G401 (cell line): ENCODE measurements at regions not wholly inside any gene's neighbourhood (a gene's known extent, or its start where the extent isn't known, plus 50 kb on each side); places are given as distances from the start of the nearest gene placed in this dataset.
"Not testable (repeated sequence)": the region's sequence is repeated elsewhere in the genome, so short reads cannot be mapped to it uniquely, and the experiment has no call there.

Experiments
- DNase-seq: peaks from one replicate; pipeline ENCODE4 v3.0.0-alpha.2; 2015; ENCODE audit warnings: low spot score
- in situ Hi-C: cut with HindIII; loops from 2 replicates; pipeline ENCODE4 v1.10.0; 2016; ENCODE audit warnings: low sequenced_read_pairs, mixed read lengths

- in situ Hi-C loops, result no loop called here
- no peak for DNase-seq
Measured at GRCh38 chr17:70405492-70406220, 236.3 kb downstream of the KCNJ2 start.

GRCh38 chr17:70407506-70407905, 238.2 kb downstream of the KCNJ2 start:
- in situ Hi-C loops, result no loop called here
- no peak for DNase-seq

GRCh38 chr17:70408768-70409167, 239.4 kb downstream of the KCNJ2 start:
- DNase-seq, result no peak
- in situ Hi-C loops, result no loop called here

DNA sequence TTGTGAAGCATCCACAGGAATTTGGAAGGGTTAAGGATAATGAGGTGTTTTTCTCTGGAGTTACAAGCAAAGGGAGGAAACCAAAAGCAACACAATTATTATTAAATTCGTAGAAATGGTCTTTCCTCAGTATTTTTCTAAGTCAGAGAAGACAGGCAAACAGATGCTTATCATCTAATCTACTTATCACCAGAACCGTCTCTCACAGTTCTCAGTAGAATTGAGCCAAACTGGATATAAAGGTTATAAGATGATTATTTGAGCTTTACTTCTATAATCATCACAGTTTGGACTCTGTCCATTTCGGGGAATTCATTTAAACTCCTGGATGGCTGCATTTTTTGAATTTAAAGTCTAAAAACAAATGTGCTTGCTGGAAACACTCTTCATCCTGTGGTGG, 245.0 kb downstream of the KCNJ2 start:
- no peak for DNase-seq
- in situ Hi-C loops, result no loop called here

DNA sequence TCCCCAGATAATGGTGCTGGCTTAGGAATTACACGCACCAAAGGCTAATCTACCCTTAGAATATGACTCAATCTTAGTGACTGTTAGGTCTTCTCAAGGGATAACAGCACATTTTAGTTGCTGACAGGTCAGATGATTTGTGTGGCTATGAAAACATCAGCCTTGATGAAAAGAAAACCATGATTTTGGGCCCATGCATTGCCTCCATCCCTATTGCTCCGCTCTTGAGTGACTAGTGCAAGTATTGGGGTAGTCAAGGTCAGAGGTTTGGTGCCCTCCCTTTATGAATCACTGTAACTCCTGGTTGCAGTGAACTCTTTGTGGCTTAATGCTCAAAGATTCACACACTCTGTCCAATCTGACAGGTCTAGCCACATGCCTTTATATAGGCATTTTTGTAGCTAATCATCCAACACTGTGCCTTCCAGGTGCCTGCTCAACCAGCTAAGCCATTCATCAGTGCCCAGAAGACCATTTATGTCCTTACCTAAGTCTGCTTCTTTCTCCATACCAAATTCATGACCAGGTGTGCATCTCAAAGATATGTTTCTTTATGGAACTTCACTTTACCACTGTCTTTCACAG, 251.6 kb downstream of the KCNJ2 start:
- DNase-seq, result no peak
- in situ Hi-C loops, result no loop called here

GRCh38 chr17:70422862-70423261, 253.5 kb downstream of the KCNJ2 start:
- in situ Hi-C loops, result no loop called here

GRCh38 chr17:70423562-70423961, 254.2 kb downstream of the KCNJ2 start:
- in situ Hi-C loops, result no loop called here
- DNase-seq, result no peak

More at GRCh38 chr17:70422862-70423261, 253.5 kb downstream of the KCNJ2 start:
- no peak for DNase-seq

GRCh38 chr17:70426752-70427151, 257.4 kb downstream of the KCNJ2 start:
- no peak for DNase-seq
- in situ Hi-C loops, result no loop called here

- no peak for DNase-seq
- in situ Hi-C loops, result no loop called here
Measured at GRCh38 chr17:70434536-70435490, 265.5 kb downstream of the KCNJ2 start.

DNA sequence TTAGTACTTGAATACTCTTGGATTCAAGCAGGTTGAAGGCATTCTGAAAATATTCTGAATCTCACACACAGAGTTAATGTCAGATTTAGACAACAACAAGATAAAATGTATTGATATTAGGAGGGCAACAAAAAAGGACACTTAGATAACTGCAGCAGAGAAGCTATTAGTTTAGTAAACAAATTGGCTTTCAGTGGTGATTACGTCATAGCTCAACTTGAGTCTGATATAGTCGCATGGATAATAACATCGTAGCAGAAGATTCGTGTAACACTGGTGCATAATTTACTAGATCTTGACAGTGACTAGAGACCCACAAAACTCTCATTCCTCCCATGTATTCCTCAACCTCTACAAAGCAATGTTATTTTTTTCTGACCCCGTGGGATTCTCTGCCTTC, 268.3 kb downstream of the KCNJ2 start:
- no peak for DNase-seq
- in situ Hi-C loops, result no loop called here

DNA sequence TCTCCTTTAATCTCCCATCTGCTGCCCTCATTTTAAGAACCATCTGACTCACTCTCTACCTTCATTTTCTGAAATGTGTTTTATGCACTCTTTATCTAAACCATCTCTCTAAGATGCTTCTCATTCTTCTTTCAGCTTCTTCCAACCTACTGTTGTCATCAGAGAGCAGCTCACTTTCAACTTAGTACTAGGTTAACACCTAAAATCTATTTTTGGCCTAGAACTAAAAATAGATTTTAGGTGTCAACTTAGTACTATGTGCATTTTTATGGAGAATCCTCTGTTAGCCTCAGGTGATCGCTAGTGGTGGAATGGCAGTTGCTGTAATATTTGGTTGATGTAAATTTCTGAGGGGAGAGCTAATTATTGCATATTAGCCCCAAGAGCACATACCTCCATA, 277.1 kb downstream of the KCNJ2 start:
- in situ Hi-C loops, result no loop called here
- no peak for DNase-seq

DNA sequence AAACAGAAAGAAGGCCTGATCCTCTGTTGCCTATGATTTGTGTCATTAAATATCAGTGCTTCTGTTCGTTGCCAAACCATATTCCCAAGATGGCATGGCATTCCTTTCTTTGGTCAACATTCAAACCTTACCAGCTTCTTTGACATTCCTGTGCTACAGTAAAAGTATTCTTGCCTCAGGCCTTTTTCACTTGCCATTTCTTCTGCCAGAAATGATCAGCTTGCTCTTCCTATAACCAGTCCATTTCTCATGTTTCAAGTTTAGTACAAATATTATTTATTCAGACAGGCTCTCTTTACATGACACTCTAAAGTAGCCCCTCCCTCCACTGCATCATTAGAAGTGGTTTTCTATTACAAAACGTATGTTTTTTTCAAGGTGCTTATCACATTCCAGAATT, 278.3 kb downstream of the KCNJ2 start:
- in situ Hi-C loops, result no loop called here
- no peak for DNase-seq

DNA sequence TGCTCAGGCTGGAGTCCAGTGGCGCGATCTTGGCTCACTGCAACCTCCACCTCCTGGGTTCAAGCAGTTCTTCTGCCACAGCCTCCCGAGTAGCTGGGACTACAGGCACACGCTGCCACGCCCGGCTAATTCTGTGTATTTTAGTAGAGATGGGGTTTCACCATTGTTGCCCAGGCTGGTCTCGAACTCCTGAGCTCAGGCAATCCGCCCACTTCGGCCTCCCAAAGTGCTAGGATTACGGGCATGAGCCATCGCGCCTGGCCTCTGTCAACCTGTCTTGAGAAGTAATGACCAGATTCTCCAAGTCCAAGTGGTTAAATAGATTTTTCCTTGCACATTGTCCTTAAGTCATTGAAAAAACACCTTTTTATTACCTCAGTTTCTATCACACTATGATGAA, 283.7 kb downstream of the KCNJ2 start:
- DNase-seq, in situ Hi-C loops: not testable (repeated sequence)

GRCh38 chr17:70454377-70454776, 285.0 kb downstream of the KCNJ2 start:
- DNase-seq, result no peak
- in situ Hi-C loops, result no loop called here

- in situ Hi-C loops, result no loop called here
- no peak for DNase-seq
Measured at GRCh38 chr17:70454908-70455307, 285.6 kb downstream of the KCNJ2 start.

- in situ Hi-C loops, result no loop called here
- DNase-seq, result no peak
Measured at GRCh38 chr17:70464995-70465394, 295.7 kb downstream of the KCNJ2 start.

DNA sequence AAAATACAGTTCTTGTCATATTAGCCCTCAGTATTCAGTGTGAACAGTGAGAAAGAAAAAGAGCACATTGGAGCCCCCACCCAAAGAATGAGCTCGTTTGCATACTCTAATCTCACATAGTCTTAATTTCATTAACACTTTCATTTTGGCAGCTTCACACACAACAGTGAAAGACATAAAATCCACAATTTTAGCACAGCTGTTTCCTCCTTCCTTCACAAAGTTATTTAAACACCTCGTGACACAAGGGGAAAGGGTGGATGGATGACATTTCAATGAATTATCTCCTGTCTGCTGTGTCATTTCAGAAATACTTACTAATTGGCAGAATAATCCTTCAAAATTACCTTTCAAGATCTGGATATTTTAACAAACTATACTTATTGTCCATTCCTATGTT, 299.3 kb downstream of the KCNJ2 start:
- DNase-seq, result no peak
- in situ Hi-C loops, result no loop called here

GRCh38 chr17:70473049-70473448, 303.7 kb downstream of the KCNJ2 start:
- no peak for DNase-seq
- in situ Hi-C loops, result no loop called here

DNA sequence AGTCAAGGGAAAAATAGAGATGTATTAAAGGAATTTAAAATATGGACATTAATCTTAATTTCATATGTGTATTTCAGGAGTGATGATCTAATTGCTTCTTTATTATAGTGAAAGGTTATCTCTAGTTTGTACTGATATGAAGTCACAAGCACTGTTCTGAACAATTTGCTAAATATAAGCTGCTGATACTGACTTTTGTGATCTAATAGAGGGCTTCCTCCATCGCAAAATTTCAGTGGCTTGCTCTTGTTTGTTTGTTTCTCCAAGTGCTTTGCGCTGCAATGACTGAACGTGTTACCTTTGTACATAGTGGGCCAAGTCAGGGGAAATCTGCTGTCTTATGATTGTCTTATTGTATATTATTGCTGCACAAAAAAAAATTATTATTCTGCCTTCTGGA, 307.0 kb downstream of the KCNJ2 start:
- in situ Hi-C loops, result no loop called here
- DNase-seq, result no peak

DNA sequence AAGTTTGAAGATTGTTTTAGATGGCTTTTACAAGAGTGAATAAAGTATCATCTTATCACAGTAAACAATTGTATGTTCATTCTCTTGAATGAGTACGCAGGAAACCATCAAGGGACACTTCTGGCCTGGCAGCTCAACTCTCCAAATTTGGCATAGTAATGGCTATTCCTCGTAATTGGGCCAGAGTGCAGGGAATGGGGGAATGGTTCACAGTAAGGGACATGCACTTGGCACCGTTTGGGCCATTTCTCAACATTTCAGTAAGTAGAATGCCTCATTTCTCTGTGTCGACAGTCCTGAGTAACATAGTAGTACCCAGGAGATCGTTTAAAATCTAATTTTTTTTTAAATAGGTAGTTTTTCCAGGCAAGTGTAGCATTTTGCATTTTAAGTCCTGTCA, 309.6 kb downstream of the KCNJ2 start:
- in situ Hi-C loops, result no loop called here
- no peak for DNase-seq
